Thyroid gland (tissue), 4 donors: ENCODE measurements at regions not wholly inside any gene's neighbourhood (a gene's known extent, or its start where the extent isn't known, plus 50 kb on each side); places are given as distances from the start of the nearest gene placed in this dataset.

ENCODE experiments used
- DNase-seq, 2 donors: peaks; one replicate each; pipeline ENCODE4 v3.0.0-alpha.2; 2019
- H3K27ac ChIP-seq, 3 donors: fragments of 200-600 bp; sonication (generic); 1 replicate in 2 of 3; 2 replicates in 1 of 3; pipeline ENCODE4 v1.5.1; 2016 to 2019; ENCODE audit warnings: mild to moderate bottlenecking in 1 of 3, moderate library complexity in 1 of 3
- H3K27me3 ChIP-seq: fragments of 200-600 bp; sonication (generic); one replicate; pipeline ENCODE4 v1.5.1; 2019
- H3K36me3 ChIP-seq, 2 donors: fragments of 200-600 bp; sonication (generic); one replicate each; pipeline ENCODE4 v1.5.1; 2016 to 2019
- H3K4me1 ChIP-seq, 2 donors: fragments of 200-600 bp; sonication (generic); one replicate each; pipeline ENCODE4 v1.5.1; 2017 to 2019
- H3K4me3 ChIP-seq, 3 donors: fragments of 200-600 bp; sonication (generic); replicated peaks in 1 of 3; 1 replicate in 2 of 3; 2 replicates in 1 of 3; pipeline ENCODE4 v1.5.1; 2016; ENCODE audit warnings: mild to moderate bottlenecking in 1 of 3
- H3K9me3 ChIP-seq: fragments of 200-600 bp; sonication (generic); one replicate; pipeline ENCODE4 v1.5.1; 2017
- POLR2A ChIP-seq, 2 donors: fragments of 450-650 bp; IDR thresholded peaks; one replicate each; pipeline ENCODE4 v1.6.1; 2017; ENCODE audit warnings: antibody characterized with exemption in 2 of 2, mild to moderate bottlenecking in 2 of 2, moderate library complexity in 1 of 2
- WGBS, 2 donors: methylation state at CpG; one replicate each; pipeline ENCODE4 v1.1.5; 2017; 5-methylcytosine and 5-hydroxymethylcytosine counted together
- intact Hi-C: fragments of 100-400 bp; cut with DNase I; formaldehyde crosslinking; loops from one replicate; pipeline ENCODE4 v1.15.1; 2023
- TF ChIP-seq, protein P1 (sequence below), 6 experiments: fragments of 200-600 bp in 3 of 6; fragments of 450-650 bp in 3 of 6; sonication (generic) in 3 of 6; IDR thresholded peaks; one replicate each; pipeline ENCODE4 v1.5.1; 2016 to 2019; ENCODE audit warnings: antibody characterized with exemption in 6 of 6, mild to moderate bottlenecking in 2 of 6, inconsistent platforms in 1 of 6, moderate library complexity in 1 of 6

DNA sequence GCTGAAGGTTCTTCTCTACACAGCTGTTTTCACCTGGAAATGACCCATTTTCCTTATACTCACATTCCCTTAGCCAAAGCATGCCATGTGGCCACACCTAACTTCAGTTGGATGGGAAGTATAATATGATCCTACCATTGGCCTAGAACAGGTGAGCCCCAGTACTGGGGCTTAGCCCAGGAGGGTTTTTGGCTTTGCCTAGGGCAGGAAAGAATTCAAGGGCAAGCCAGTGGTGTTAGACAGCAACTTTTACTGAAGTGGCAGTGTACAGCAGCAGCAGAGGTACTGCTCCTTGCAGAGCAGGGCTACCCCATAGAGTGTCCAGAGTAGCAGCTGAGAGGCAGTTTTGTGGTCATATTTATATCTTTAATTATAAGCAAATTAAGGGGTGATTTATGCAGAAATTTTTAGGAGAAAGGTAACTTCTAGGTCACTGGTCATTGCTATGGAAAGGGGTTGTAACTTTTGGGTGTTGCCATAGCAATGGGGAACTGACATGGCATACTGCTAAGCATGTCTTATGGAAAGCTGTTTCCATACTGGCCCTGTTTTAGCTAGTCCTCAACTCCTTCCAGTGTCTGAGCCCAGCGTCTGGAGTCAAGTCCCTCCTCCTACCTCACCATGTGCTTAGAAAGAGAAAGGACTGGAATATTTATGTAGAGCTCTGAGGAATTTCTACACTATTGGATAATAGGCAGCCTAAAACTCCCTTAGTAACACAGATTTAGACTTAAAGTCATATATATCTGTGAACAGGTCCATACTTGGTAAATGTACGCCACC is 109.0 kb upstream of the DTNA start:
- Histone ChIP-seq H3K4me3 (no peak overlapping the region), H3K4me1 (peaks cover 18 to 20% of the 10 kb centered on the region in 2 donors), H3K27me3 (no peaks in the 10 kb centered on the region), H3K9me3 (no peaks in the 10 kb centered on the region), H3K36me3 (no peaks in the 10 kb centered on the region), H3K27ac (no peak overlapping the region)
- DNase-seq, result no peak
- TF ChIP-seq, protein P1, sequence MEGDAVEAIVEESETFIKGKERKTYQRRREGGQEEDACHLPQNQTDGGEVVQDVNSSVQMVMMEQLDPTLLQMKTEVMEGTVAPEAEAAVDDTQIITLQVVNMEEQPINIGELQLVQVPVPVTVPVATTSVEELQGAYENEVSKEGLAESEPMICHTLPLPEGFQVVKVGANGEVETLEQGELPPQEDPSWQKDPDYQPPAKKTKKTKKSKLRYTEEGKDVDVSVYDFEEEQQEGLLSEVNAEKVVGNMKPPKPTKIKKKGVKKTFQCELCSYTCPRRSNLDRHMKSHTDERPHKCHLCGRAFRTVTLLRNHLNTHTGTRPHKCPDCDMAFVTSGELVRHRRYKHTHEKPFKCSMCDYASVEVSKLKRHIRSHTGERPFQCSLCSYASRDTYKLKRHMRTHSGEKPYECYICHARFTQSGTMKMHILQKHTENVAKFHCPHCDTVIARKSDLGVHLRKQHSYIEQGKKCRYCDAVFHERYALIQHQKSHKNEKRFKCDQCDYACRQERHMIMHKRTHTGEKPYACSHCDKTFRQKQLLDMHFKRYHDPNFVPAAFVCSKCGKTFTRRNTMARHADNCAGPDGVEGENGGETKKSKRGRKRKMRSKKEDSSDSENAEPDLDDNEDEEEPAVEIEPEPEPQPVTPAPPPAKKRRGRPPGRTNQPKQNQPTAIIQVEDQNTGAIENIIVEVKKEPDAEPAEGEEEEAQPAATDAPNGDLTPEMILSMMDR (IDR thresholded peaks at IDR 0.05), result no peak
- TF ChIP-seq POLR2A (IDR thresholded peaks at IDR 0.05), result no peak
- intact Hi-C loops, result no loop called here
- WGBS, 2 donors, result 68 to 77% methylated on average over 2 of the region's 2 CpGs

DNA sequence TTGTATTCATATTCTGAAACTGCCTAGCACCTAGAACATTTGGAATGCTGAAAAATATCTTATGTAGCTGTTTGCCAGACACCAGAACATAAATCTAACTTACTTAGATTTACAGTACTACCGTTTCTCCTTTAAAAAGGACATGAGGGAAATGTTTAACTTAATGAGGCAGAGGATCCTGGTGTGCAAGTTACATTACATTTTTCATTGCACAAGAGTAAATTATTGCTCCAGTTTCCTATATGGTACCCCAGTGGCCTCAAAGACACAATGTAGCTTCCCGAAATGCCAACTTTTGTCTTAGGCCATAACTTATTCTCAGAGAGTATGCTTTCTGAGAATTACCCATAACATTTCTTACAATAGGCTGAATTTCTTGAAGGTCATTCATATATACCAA is 105.5 kb upstream of the DTNA start:
- H3K4me3 ChIP-seq, result no peak overlapping the region
- DNase-seq, result no peak
- no peak overlapping the region for H3K27ac ChIP-seq
- no peaks in the 10 kb centered on the region for H3K9me3 ChIP-seq
- intact Hi-C loops, result no loop called here
- H3K4me1 ChIP-seq, result peaks cover 0 to 7% of the 10 kb centered on the region in 2 donors
- 66 to 82% methylated on average over 2 of the region's 2 CpGs for WGBS, 2 donors
- no peaks in the 10 kb centered on the region for H3K36me3 ChIP-seq
- H3K27me3 ChIP-seq, result no peaks in the 10 kb centered on the region
- TF ChIP-seq POLR2A (IDR thresholded peaks at IDR 0.05), result no peak
- TF ChIP-seq, protein P1 (IDR thresholded peaks at IDR 0.05), result no peak

DNA sequence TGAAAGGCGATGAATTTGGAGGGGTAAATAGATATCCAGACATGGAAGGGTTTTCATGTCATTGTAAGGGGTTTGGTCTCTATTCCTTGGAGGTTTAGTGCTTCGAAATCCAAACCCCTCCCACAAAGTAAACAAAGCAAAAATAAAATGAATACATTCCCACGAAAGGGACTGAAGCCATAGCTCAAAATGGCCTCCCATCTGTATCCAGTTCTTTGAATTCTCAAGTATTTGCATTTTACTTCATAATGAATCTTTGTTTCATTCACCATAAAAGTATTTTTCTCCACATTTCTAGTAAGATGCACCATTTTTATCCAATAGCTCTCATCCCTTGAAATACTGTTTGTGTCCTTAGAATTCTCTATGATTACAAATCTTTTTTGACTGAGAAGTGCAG is 103.2 kb upstream of the DTNA start:
- H3K4me1 ChIP-seq, result peaks cover 0 to 7% of the 10 kb centered on the region in 2 donors
- intact Hi-C loops, result no loop called here
- DNase-seq, result no peak
- TF ChIP-seq, protein P1 (IDR thresholded peaks at IDR 0.05), result no peak
- TF ChIP-seq POLR2A (IDR thresholded peaks at IDR 0.05), result no peak
- no peaks in the 10 kb centered on the region for H3K27me3 ChIP-seq
- no peaks in the 10 kb centered on the region for H3K9me3 ChIP-seq
- no peak overlapping the region for H3K4me3 ChIP-seq
- H3K27ac ChIP-seq, result no peak overlapping the region
- H3K36me3 ChIP-seq, result no peaks in the 10 kb centered on the region
- 89 to 90% methylated on average over 3 of the region's 3 CpGs for WGBS, 2 donors

DNA sequence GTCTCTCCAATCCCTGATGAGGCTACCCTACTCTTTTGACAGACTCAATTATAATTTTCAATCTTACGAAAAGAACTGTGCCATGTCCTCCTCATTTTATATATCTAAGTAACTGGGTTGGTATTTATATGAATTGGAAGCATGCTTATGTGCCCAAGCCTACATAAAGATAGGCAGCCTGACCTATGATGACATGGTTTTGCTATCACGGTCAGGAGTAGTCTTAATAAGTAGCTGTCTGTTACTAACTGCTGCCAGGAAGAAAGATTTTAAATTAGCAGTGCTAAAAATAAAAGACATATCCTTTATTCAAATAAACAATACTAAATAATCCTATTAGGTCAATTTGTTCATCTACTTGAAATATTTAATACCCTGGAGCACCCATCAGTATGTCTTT is 102.0 kb upstream of the DTNA start:
- Histone ChIP-seq H3K36me3 (no peaks in the 10 kb centered on the region), H3K9me3 (no peaks in the 10 kb centered on the region), H3K27me3 (no peaks in the 10 kb centered on the region), H3K4me3 (no peak overlapping the region), H3K27ac (no peak overlapping the region), H3K4me1 (peaks cover 0 to 7% of the 10 kb centered on the region in 2 donors)
- TF ChIP-seq, protein P1 (IDR thresholded peaks at IDR 0.05), result no peak
- TF ChIP-seq POLR2A (IDR thresholded peaks at IDR 0.05), result no peak
- DNase-seq, result no peak
- intact Hi-C loops, result no loop called here
- 78 to 81% methylated on average over 2 of the region's 2 CpGs for WGBS, 2 donors

DNA sequence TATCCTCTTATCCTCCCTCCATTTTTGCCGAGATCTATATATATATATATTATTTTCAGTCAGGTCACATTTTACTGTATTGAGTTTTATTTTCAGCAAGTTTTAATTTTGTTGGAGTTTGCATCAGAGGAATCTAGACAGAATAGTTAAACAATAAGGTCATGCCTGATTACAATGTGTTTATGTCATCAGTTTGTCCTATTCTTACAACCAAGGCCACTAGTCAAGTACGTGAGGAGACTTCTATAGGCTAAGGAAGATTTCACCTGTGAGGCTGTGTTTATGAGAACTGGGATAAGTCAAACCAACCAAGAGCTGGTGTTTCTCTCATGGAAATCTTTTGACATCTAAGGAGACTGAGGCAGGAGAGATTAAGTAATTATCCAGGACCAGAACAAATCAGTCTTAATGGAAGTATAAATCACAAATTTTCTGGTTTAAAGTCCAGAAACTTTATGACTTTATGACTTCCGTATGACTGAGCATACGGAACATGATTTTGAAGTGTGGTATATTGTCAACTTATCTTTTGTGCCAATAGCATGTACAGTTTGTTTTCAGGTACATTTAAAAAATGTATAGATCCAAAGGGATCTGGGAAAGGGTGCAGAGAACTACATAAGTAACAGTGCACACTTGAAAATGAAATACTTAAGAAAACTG is 100.0 kb upstream of the DTNA start:
- H3K9me3 ChIP-seq, result no peaks in the 10 kb centered on the region
- WGBS, 2 donors, result 92 to 95% methylated on average over 4 of the region's 4 CpGs
- peaks cover 0 to 6% of the 10 kb centered on the region in 2 donors for H3K4me1 ChIP-seq
- intact Hi-C loops, result no loop called here
- H3K27ac ChIP-seq, result no peak overlapping the region
- no peaks in the 10 kb centered on the region for H3K27me3 ChIP-seq
- no peak for DNase-seq
- H3K4me3 ChIP-seq, result no peak overlapping the region
- TF ChIP-seq POLR2A (IDR thresholded peaks at IDR 0.05), result no peak
- TF ChIP-seq, protein P1 (IDR thresholded peaks at IDR 0.05), result no peak
- no peaks in the 10 kb centered on the region for H3K36me3 ChIP-seq
